GM12878 (cell line): ENCODE measurements at regions not wholly inside any gene's neighbourhood (a gene's known extent, or its start where the extent isn't known, plus 50 kb on each side); places are given as distances from the start of the nearest gene placed in this dataset.
A peak's percentile ranks its signal among the peaks of the same experiment; 100 is the strongest.

Experiments
- ATAC-seq: fragments of 200-7000 bp; cut with Tn5 transposase; 3 replicates; pipeline ENCODE4 v1.9.1; 2020; ENCODE audit warnings: mild to moderate bottlenecking, moderate library complexity
- BruUV-seq: library from RNA; stranded (reverse); fragments of 400-500 nt; replicated peaks from 2 replicates; lab custom pipeline; 2021; lab: Mats Ljungman, UMichigan
- CTCF ChIA-PET: fragments of 300-600 bp; sonication (Branson Sonifier 250); formaldehyde crosslinking; extraction: SDS; loops from one replicate; lab custom pipeline; 2021; ENCODE audit warnings: inconsistent platforms; lab: Yijun Ruan, JAX
- POLR2A ChIA-PET: fragments of 350-600 bp; formaldehyde crosslinking; extraction: SDS; loops from one replicate; lab custom pipeline; 2021; ENCODE audit warnings: inconsistent platforms; lab: Charles Lee
- RAD21 ChIA-PET: fragments of 300-600 bp; sonication (Branson Sonifier 250); formaldehyde crosslinking; loops from one replicate; lab custom pipeline; 2023; ENCODE audit warnings: antibody characterized with exemption; ENCODE audit not compliant: unreplicated experiment; lab: Charles Lee
- SMC1A ChIA-PET: fragments of 300-600 bp; sonication (Branson Sonifier 250); formaldehyde crosslinking; loops from one replicate; lab custom pipeline; 2023; ENCODE audit not compliant: unreplicated experiment, uncharacterized antibody; lab: Charles Lee
- DNase-seq: peaks from one replicate; pipeline ENCODE4 v3.0.0-alpha.2; 2011; ENCODE audit warnings: low read depth, low spot score
- FAIRE-seq: peaks from 3 replicates; lab custom pipeline; 2011; peaks lifted over from hg19 to GRCh38; lab: Jason Lieb, UNC
- H2AFZ ChIP-seq: 2 replicates; pipeline ENCODE4 v1.6.0; 2011; ENCODE audit warnings: low read depth, low read length, control low read depth; ENCODE audit not compliant: control insufficient read depth
- H3K27ac ChIP-seq: 2 replicates; pipeline ENCODE4 v1.5.1; 2011; ENCODE audit warnings: control low read depth; ENCODE audit not compliant: control insufficient read depth, insufficient read depth
- H3K27me3 ChIP-seq, 2 experiments: replicated peaks in 1 of 2; 2 replicates each; pipeline versions ENCODE4 v1.6.0 to v1.6.1; 2011; ENCODE audit warnings: low read length in 1 of 2; ENCODE audit not compliant: control insufficient read depth in 2 of 2, insufficient read depth in 2 of 2
- H3K36me3 ChIP-seq, 2 experiments: 2 replicates each; pipeline ENCODE4 v1.5.1; 2011; ENCODE audit warnings: low read length in 1 of 2; ENCODE audit not compliant: control insufficient read depth in 2 of 2, insufficient read depth in 2 of 2
- H3K4me1 ChIP-seq: 2 replicates; pipeline ENCODE4 v1.6.1; 2011; ENCODE audit warnings: mild to moderate bottlenecking, low read length, moderate library complexity, mixed read lengths; ENCODE audit not compliant: control insufficient read depth, insufficient read depth
- H3K4me2 ChIP-seq: 2 replicates; pipeline ENCODE4 v1.6.0; 2011; ENCODE audit warnings: control low read depth; ENCODE audit not compliant: control insufficient read depth, insufficient read depth
- H3K4me3 ChIP-seq: fragments of 200-600 bp; sonication (generic); 2 replicates; pipeline ENCODE4 v1.5.1; 2016
- H3K79me2 ChIP-seq: 2 replicates; pipeline ENCODE4 v1.6.0; 2011; ENCODE audit warnings: low read length; ENCODE audit not compliant: control insufficient read depth, insufficient read depth
- H3K9ac ChIP-seq: 2 replicates; pipeline ENCODE4 v1.8.0; 2011; ENCODE audit warnings: low read length, control low read depth, mixed read lengths; ENCODE audit not compliant: control insufficient read depth, insufficient read depth
- H3K9me3 ChIP-seq: replicated peaks from 3 replicates; pipeline ENCODE4 v1.5.1; 2011; ENCODE audit warnings: mild to moderate bottlenecking, low read length; ENCODE audit not compliant: control insufficient read depth, insufficient read depth
- H4K20me1 ChIP-seq: 2 replicates; pipeline ENCODE4 v1.6.0; 2011; ENCODE audit not compliant: control insufficient read depth, insufficient read depth
- CHD4 ChIP-seq: fragments of 200-600 bp; sonication (generic); IDR thresholded peaks from 2 replicates; pipeline ENCODE4 v1.6.1; 2016; ENCODE audit warnings: mild to moderate bottlenecking
- CREM ChIP-seq: IDR thresholded peaks from 2 replicates; pipeline ENCODE4 v1.6.1; 2014; ENCODE audit warnings: antibody characterized with exemption, low read depth
- DPF2 ChIP-seq: fragments of 450-650 bp; IDR thresholded peaks from 2 replicates; pipeline ENCODE4 v1.6.1; 2017; ENCODE audit warnings: mild to moderate bottlenecking
- EGR1 ChIP-seq, 2 experiments: IDR thresholded peaks; 1 replicate in 1 of 2; 2 replicates in 1 of 2; pipeline ENCODE4 v1.6.1; 2011 to 2012; ENCODE audit warnings: low read depth in 2 of 2, low read length in 2 of 2, borderline replicate concordance in 1 of 2, mild to moderate bottlenecking in 1 of 2, moderate library complexity in 1 of 2
- ESRRA ChIP-seq: IDR thresholded peaks from 2 replicates; pipeline ENCODE4 v1.6.1; 2012; ENCODE audit warnings: mild to moderate bottlenecking, low read length, improper control_type of control experiment
- HCFC1 ChIP-seq: fragments of 150-350 bp; IDR thresholded peaks from 2 replicates; pipeline ENCODE4 v1.6.1; 2014; ENCODE audit warnings: low read length
- IKZF2 ChIP-seq, 2 experiments: fragments of 450-650 bp; IDR thresholded peaks; 2 replicates each; pipeline ENCODE4 v1.6.1; 2017; ENCODE audit warnings: mild to moderate bottlenecking in 2 of 2, moderate library complexity in 2 of 2
- JUND ChIP-seq: IDR thresholded peaks from 2 replicates; pipeline ENCODE4 v1.6.1; 2012; ENCODE audit warnings: low read depth, mild to moderate bottlenecking, low read length, improper control_type of control experiment, moderate library complexity
- PAX8 ChIP-seq: fragments of 450-650 bp; IDR thresholded peaks from 2 replicates; pipeline ENCODE4 v1.6.1; 2017; ENCODE audit warnings: mild to moderate bottlenecking, moderate library complexity
- RAD21 ChIP-seq: IDR thresholded peaks from 2 replicates; pipeline ENCODE4 v1.6.1; 2011; ENCODE audit warnings: mild to moderate bottlenecking, low read depth, low read length, moderate library complexity; ENCODE audit not compliant: insufficient read depth
- SMAD5 ChIP-seq: IDR thresholded peaks from 2 replicates; pipeline ENCODE4 v1.6.1; 2016; ENCODE audit warnings: antibody characterized with exemption, low read depth
- SMARCA5 ChIP-seq: fragments of 450-650 bp; IDR thresholded peaks from 2 replicates; pipeline ENCODE4 v1.6.1; 2017; ENCODE audit warnings: mild to moderate bottlenecking
- STAT3 ChIP-seq: IDR thresholded peaks from 2 replicates; pipeline ENCODE4 v1.6.1; 2011; ENCODE audit warnings: low read depth, low read length, improper control_type of control experiment
- ZNF384 ChIP-seq: IDR thresholded peaks from 2 replicates; pipeline ENCODE4 v1.6.1; 2012; ENCODE audit warnings: low read depth, mild to moderate bottlenecking, low read length, improper control_type of control experiment, borderline replicate concordance
- ZSCAN29 ChIP-seq: fragments of 450-650 bp; IDR thresholded peaks from 2 replicates; pipeline ENCODE4 v1.6.1; 2017; ENCODE audit warnings: mild to moderate bottlenecking, moderate library complexity
- WGBS: methylation state at CpG from one replicate; pipeline ENCODE4 v1.1.6; 2016; ENCODE audit warnings: low lambda C conversion rate; ENCODE audit not compliant: insufficient replicate concordance, insufficient coverage; ENCODE audit errors: missing lambda C conversion rate; 5-methylcytosine and 5-hydroxymethylcytosine counted together
- in situ Hi-C: fragments of 300-500 bp; cut with MboI; formaldehyde crosslinking; loops from 9 replicates; pipeline ENCODE4 v1.14.3; 2018; ENCODE audit warnings: mixed read lengths
- intact Hi-C: fragments of 100-400 bp; cut with micrococcal nuclease; formaldehyde crosslinking; loops from one replicate; pipeline ENCODE4 v1.14.2; 2022; ENCODE audit not compliant: unreplicated experiment
- TF ChIP-seq, protein P1 (sequence below): fragments of 450-650 bp; IDR thresholded peaks from 2 replicates; pipeline ENCODE4 v1.6.1; 2014; ENCODE audit warnings: mild to moderate bottlenecking
- TF ChIP-seq, protein P2 (sequence below): IDR thresholded peaks from 2 replicates; pipeline ENCODE4 v1.6.1; 2012; ENCODE audit warnings: improper control_type of control experiment, low read depth, low read length; ENCODE audit not compliant: insufficient replicate concordance
- TF ChIP-seq, protein P3 (sequence below): IDR thresholded peaks from 2 replicates; pipeline ENCODE4 v1.6.1; 2011; ENCODE audit warnings: low read depth, mild to moderate bottlenecking, low read length, moderate library complexity, borderline replicate concordance; ENCODE audit errors: extremely low read depth

DNA sequence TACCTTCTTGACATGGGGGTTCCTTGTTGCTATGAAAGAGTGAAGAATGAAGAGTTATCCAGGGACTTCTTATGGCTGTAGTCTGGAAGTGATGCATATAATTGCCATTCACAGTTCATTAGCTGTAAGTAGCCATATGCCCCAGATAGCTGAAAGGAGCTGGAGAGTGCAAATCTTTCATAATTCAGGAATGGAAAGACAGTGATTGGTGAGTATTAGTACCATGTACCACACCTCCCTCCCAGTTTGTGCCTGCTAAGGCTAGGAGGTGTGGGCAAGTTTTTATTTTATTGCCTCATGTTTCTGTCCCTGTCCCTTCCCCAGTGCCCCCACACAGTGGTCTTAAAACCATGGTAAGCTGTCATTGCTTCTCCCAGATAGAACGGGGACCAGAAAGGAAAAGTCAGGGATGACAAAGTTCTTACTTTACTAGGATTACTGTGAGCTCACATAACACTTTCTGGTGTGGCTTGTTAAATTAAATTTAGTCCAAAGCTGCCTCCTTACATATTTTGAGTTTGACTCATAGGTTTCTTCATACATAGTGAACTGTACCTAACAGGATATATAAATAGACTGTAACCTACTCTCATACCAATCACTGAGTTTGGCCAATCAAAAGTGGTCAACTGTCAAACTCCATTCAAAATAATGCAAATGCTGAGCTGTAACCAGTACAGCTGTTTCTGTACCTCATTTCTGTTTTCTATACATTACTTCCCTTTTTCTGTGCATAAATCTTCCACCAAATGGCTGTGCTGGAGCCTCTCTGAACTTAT, 119.4 kb downstream of the RFPL4B start (continued):
- no peak for TF ChIP-seq STAT3
- TF ChIP-seq SMARCA5, result no peak

GRCh38 chr6:112468359-112468758, 121.2 kb downstream of the RFPL4B start:
- ATAC-seq (no peak), FAIRE-seq (peak; percentile 23), DNase-seq (no peak)
- H3K27me3 ChIP-seq, result no peaks in the 10 kb centered on the region
- 19% methylated on average over 3 of the region's 3 CpGs for WGBS
- no TSS peak for BruUV-seq
- ChIA-PET CTCF (no interaction called here), POLR2A (no interaction called here), SMC1A (no interaction called here), RAD21 (no interaction called here)
- H3K4me3 ChIP-seq, result no peak overlapping the region
- H4K20me1 ChIP-seq, result no peaks in the 10 kb centered on the region
- in situ Hi-C loops, result no loop called here
- intact Hi-C loops, result no loop called here
- no peaks in the 10 kb centered on the region for H3K79me2 ChIP-seq
- no peak overlapping the region for H3K27ac ChIP-seq
- no peak overlapping the region for H2AFZ ChIP-seq
- H3K9me3 ChIP-seq, result no peaks in the 10 kb centered on the region; the same call in 2 of the 3 replicates
- no peaks in the 10 kb centered on the region for H3K36me3 ChIP-seq
- H3K4me1 ChIP-seq, result no peaks in the 10 kb centered on the region
- H3K9ac ChIP-seq, result no peak overlapping the region
- H3K4me2 ChIP-seq, result no peak overlapping the region
- TF ChIP-seq, protein P1, sequence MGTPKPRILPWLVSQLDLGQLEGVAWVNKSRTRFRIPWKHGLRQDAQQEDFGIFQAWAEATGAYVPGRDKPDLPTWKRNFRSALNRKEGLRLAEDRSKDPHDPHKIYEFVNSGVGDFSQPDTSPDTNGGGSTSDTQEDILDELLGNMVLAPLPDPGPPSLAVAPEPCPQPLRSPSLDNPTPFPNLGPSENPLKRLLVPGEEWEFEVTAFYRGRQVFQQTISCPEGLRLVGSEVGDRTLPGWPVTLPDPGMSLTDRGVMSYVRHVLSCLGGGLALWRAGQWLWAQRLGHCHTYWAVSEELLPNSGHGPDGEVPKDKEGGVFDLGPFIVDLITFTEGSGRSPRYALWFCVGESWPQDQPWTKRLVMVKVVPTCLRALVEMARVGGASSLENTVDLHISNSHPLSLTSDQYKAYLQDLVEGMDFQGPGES, result no peak
- TF ChIP-seq CHD4 (no peak), ZSCAN29 (no peak), RAD21 (no peak), DPF2 (no peak), ZNF384 (no peak), JUND (no peak), HCFC1 (no peak), EGR1 (IDR thresholded peaks at IDR 0.05; ENCODE audit: borderline replicate concordance in 1 of 2, low read depth in 2 of 2, low read length in 2 of 2) (no peak), CREM (no peak), ESRRA (no peak), SMAD5 (no peak), IKZF2 (IDR thresholded peaks at IDR 0.05) (no peak), PAX8 (no peak)
- TF ChIP-seq, protein P2, sequence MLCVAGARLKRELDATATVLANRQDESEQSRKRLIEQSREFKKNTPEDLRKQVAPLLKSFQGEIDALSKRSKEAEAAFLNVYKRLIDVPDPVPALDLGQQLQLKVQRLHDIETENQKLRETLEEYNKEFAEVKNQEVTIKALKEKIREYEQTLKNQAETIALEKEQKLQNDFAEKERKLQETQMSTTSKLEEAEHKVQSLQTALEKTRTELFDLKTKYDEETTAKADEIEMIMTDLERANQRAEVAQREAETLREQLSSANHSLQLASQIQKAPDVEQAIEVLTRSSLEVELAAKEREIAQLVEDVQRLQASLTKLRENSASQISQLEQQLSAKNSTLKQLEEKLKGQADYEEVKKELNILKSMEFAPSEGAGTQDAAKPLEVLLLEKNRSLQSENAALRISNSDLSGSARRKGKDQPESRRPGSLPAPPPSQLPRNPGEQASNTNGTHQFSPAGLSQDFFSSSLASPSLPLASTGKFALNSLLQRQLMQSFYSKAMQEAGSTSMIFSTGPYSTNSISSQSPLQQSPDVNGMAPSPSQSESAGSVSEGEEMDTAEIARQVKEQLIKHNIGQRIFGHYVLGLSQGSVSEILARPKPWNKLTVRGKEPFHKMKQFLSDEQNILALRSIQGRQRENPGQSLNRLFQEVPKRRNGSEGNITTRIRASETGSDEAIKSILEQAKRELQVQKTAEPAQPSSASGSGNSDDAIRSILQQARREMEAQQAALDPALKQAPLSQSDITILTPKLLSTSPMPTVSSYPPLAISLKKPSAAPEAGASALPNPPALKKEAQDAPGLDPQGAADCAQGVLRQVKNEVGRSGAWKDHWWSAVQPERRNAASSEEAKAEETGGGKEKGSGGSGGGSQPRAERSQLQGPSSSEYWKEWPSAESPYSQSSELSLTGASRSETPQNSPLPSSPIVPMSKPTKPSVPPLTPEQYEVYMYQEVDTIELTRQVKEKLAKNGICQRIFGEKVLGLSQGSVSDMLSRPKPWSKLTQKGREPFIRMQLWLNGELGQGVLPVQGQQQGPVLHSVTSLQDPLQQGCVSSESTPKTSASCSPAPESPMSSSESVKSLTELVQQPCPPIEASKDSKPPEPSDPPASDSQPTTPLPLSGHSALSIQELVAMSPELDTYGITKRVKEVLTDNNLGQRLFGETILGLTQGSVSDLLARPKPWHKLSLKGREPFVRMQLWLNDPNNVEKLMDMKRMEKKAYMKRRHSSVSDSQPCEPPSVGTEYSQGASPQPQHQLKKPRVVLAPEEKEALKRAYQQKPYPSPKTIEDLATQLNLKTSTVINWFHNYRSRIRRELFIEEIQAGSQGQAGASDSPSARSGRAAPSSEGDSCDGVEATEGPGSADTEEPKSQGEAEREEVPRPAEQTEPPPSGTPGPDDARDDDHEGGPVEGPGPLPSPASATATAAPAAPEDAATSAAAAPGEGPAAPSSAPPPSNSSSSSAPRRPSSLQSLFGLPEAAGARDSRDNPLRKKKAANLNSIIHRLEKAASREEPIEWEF, result no peak
- TF ChIP-seq, protein P3, sequence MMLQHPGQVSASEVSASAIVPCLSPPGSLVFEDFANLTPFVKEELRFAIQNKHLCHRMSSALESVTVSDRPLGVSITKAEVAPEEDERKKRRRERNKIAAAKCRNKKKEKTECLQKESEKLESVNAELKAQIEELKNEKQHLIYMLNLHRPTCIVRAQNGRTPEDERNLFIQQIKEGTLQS, result no peak
